GM18873 (cell line): ENCODE measurements at regions not wholly inside any gene's neighbourhood (a gene's known extent, or its start where the extent isn't known, plus 50 kb on each side); places are given as distances from the start of the nearest gene placed in this dataset.
"Not testable (repeated sequence)": the region's sequence is repeated elsewhere in the genome, so short reads cannot be mapped to it uniquely, and the experiment has no call there.

Source experiments
- ATAC-seq: cut with Tn5 transposase; IDR thresholded peaks from one replicate; pipeline ENCODE4 v1.9.1; 2021; ENCODE audit warnings: mild to moderate bottlenecking, moderate library complexity, moderate number of reproducible peaks; ENCODE audit not compliant: unreplicated experiment, low FRiP score

- no peak for ATAC-seq
Observed at GRCh38 chr4:170248029-170248428, 158.3 kb upstream of the AADAT start.

DNA sequence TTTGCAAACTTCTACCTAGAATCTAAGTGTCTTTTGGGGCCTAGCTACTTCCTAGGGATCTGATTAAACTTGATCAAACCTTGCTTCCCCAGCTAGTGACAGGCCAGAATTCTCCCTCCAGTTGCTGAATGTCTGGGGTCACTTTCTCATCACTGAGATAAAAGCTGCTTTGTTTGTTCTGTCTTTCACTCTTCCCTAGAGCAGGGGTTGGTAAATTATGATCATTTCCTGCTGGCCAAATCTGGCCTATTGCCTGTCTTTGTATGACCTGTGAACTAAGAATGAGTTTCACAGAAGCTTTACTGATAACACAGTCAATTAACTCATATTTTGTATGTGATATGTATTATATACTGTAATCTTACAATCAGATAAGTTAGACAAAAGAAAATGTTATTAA lies 157.8 kb upstream of the AADAT start:
- ATAC-seq = no peak

GRCh38 chr4:170243662-170244288 lies 154.0 kb upstream of the AADAT start:
- ATAC-seq = no peak

DNA sequence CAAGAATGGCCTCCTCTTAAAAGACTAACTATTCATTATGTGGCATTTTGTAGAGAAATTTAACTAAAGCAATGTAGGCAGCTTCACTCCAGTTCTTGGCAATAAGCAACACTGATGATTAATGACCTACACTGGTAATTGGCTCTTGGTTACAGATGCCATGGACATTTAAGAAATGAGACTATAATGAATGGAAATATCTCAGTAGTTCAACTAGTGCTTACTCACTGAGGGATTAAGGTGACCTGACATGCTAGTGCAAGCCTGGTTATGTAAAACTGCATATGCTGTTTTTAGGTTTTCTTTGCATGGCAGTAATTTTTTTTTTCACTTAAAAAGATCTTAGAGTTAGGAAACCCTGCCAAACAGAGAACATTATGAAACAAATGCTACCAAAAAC lies 152.7 kb upstream of the AADAT start:
- ATAC-seq = no peak

DNA sequence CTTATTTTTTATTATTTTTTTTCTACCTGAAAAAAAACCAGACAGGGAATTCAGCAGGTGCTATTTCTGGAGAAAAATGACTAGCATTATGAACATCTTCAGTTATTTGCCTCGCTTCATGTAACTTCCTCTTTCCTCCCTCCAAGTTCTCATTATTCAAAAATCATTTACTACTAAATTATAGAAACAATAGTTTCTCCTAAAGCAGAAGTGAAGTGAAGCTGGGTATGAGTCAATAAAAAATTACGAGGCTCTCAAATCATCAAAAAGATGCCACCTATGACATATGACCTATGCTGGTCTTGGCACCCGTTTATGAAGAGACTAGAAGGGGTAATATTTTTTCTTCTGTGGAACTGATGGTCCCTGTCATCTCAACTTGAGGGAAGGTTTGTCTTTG lies 145.0 kb upstream of the AADAT start:
- no peak for ATAC-seq

- ATAC-seq = no peak
Observed at GRCh38 chr4:170231377-170231776, 141.6 kb upstream of the AADAT start.

- no peak for ATAC-seq
Observed at GRCh38 chr4:170230242-170230641, 140.5 kb upstream of the AADAT start.

DNA sequence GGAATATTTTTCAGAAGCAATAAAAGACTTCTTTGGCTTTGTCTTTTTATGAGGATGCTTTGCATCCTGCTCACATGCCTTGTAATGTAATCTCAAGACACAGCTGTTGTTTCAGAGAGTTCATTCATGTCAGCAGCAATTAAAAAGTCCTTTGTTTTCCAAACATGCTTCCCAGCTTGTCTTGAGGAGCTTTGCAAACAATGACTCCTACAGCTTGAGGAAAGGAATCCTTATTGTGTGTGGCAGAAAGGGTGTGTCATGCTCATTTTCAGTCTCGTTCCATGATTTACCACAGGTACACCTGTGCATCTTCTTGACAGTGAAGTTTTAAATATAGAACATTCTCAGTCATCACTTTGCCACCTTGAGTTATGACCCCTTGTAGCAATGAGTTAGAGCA lies 139.2 kb upstream of the AADAT start:
- ATAC-seq = no peak

DNA sequence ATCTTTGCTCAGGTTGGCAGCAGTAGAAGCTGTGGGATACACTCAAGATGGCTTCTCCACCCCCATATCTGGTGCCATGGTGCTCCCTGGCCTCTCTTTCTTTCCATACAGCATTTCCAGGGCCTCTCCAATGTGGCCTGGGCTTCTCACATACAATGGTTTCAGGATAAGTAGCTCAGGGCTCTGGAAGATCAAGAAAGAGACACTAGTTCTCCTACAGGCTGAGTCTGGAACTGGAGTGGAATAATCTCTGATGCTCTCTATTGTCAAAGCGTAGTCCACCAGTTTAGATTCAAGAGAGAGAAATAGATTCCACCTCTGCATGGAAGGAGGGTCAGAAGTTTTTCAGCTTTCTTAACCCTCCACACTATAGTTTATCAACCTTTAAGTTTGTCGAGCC lies 138.2 kb upstream of the AADAT start:
- no peak for ATAC-seq

DNA sequence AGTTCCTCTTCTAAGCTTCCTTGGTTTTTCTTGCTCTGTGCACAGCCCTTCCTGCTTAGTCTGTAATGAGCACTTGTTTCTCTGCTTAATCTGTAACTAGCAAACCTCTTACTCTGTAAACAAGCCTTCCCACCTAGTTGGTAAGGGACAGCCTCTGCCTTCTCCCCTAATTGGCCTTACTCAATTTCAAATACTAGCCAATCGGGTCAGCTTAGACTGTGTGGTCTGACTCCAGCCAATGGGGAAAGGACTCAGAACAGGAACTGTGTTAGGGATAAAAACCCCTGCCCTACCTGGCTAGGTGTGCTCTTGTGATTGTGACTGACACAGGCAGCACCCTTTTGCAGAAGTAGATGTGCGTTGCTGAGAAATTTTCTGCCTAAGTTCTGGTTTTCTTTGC lies 136.5 kb upstream of the AADAT start:
- no peak for ATAC-seq

GRCh38 chr4:170214731-170215130 lies 125.0 kb upstream of the AADAT start:
- no peak for ATAC-seq

- ATAC-seq = no peak
Observed at GRCh38 chr4:170214101-170214500, 124.3 kb upstream of the AADAT start.

GRCh38 chr4:170202721-170203120 lies 113.0 kb upstream of the AADAT start:
- no peak for ATAC-seq

GRCh38 chr4:170198747-170199146 lies 109.0 kb upstream of the AADAT start:
- ATAC-seq = no peak

DNA sequence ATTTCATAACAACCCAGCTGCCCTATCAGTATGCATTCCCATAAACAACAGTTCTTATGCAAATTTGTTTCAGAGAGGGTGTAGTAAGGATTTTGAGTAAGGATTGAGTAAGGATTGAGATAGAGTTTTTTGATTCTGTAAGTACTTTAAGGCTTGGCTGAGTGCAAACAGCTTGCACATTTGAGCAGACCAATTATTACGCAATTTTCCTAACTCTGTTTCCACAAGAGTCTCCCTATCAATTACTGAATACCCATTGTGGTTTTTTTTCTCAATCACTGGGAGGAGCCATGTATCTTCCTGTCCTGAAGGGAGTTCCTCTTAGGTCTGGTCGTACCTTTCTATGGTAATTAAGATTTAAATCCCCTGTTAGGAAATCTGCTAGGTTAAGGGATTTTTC lies 105.0 kb upstream of the AADAT start:
- not testable (repeated sequence) for ATAC-seq

DNA sequence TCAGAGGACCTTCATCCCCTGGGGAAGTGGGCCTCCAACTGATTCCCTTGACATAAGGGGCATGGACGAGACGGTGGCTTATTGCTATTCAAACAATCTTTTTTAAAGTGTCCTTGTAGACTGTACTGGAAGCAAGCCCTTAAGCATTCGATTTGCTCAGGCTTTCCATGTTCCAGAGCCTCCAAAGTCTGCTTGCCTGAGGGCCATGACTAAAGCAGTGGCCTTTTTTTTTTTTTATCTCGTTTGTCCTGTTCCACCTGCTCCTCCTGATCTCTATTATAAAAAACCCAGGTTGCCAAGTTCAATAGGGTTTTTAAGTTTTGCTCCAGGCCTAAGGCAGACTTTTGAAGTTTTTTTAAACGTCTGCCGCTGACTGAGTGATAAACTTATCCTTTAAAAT lies 103.7 kb upstream of the AADAT start:
- ATAC-seq = no peak

- no peak for ATAC-seq
Observed at GRCh38 chr4:170190265-170190664, 100.5 kb upstream of the AADAT start.

DNA sequence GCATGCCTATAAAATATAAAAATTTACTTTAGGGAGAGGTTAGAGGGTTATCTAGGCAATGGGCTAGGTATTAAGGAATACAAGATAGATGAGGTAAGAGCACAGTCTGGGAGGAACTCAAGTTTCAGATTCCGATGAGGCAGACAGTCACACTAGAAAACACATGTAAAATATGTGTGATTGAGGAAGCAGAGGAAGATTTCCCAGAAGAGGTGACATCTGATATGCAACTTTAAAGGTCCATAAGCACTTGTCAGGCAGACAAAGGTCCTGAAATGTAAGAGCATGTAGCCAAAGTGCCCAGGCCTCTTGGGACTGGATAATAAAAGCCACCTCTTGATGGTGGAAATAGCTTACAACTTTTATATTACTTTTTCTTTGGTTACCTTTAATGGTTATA lies 81.1 kb upstream of the AADAT start:
- no peak for ATAC-seq

GRCh38 chr4:170169699-170170098 lies 79.9 kb upstream of the AADAT start:
- no peak for ATAC-seq

DNA sequence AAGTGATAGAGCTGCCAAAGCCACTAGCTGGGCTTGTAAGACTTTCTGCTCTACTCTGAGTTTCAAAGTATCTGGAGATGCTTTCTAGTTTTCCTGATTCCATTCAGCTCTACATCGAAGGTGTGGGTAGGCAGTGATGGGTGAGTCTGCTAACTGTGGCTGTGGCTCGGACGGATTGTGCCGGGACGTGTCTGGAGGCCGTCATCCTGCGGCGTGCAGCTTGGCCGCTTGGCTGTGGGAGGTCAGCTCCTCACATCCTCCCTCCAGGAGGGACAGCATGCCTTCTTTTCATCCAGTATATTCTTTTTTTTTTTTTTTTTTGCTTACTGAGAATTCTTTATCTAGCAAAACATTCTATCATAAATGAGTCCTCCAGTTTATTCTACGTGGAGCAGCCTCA lies 77.9 kb upstream of the AADAT start:
- no peak for ATAC-seq

- ATAC-seq = not testable (repeated sequence)
Observed at GRCh38 chr4:170166193-170166592, 76.4 kb upstream of the AADAT start.

- no peak for ATAC-seq
Observed at GRCh38 chr4:170162416-170162815, 72.7 kb upstream of the AADAT start.

GRCh38 chr4:170157670-170158069 lies 67.9 kb upstream of the AADAT start:
- no peak for ATAC-seq
